ENCODE measurements at regions not wholly inside any gene's neighbourhood (a gene's known extent, or its start where the extent isn't known, plus 50 kb on each side); places are given as distances from the start of the nearest gene placed in this dataset.

- Histone ChIP-seq H3K4me3 (ENCODE audit: insufficient read depth, low read length) (no peak overlapping the region), H4K20me1 (ENCODE audit: insufficient read depth, low read length) (no peaks in the 10 kb centered on the region), H3K27me3 (ENCODE audit: insufficient read depth, low read length) (peaks cover 4% of the 10 kb centered on the region), H3K4me1 (ENCODE audit: insufficient read depth, low read length) (peaks cover 18% of the 10 kb centered on the region), H2AFZ (ENCODE audit: low read length) (peak overlapping the region; percentile 47), H3K9me3 (ENCODE audit: low read depth, low read length) (no peaks in the 10 kb centered on the region), H3K79me2 (ENCODE audit: insufficient read depth, low read length) (no peaks in the 10 kb centered on the region), H3K27ac (ENCODE audit: low read depth, low read length) (peak overlapping the region; percentile 79), H3K4me2 (ENCODE audit: insufficient read depth, low read length) (no peak overlapping the region), H3K36me3 (ENCODE audit: insufficient read depth, low read length) (no peaks in the 10 kb centered on the region)
- TF ChIP-seq CTCF (IDR thresholded peaks at IDR 0.05; ENCODE audit: extremely low read depth, low read depth, low read length), result no peak
- DNase-seq (ENCODE audit: insufficient read length, low spot score, missing footprints), result no peak
Observed at GRCh38 chr6:1143655-1144054, 168.2 kb upstream of the FOXQ1 start.

GRCh38 chr6:1139155-1139890 is 172.6 kb upstream of the FOXQ1 start:
- Histone ChIP-seq H3K4me1 (ENCODE audit: insufficient read depth, low read length) (peaks cover 21% of the 10 kb centered on the region), H3K27ac (ENCODE audit: low read depth, low read length) (no peak overlapping the region), H4K20me1 (ENCODE audit: insufficient read depth, low read length) (no peaks in the 10 kb centered on the region), H3K4me3 (ENCODE audit: insufficient read depth, low read length) (no peak overlapping the region), H3K79me2 (ENCODE audit: insufficient read depth, low read length) (no peaks in the 10 kb centered on the region), H2AFZ (ENCODE audit: low read length) (no peak overlapping the region), H3K9me3 (ENCODE audit: low read depth, low read length) (no peaks in the 10 kb centered on the region), H3K4me2 (ENCODE audit: insufficient read depth, low read length) (no peak overlapping the region), H3K36me3 (ENCODE audit: insufficient read depth, low read length) (no peaks in the 10 kb centered on the region), H3K27me3 (ENCODE audit: insufficient read depth, low read length) (no peaks in the 10 kb centered on the region)
- TF ChIP-seq CTCF (IDR thresholded peaks at IDR 0.05; ENCODE audit: extremely low read depth, low read depth, low read length), result no peak
- no peak for DNase-seq (ENCODE audit: insufficient read length, low spot score, missing footprints)

GRCh38 chr6:1137849-1138248 is 174.0 kb upstream of the FOXQ1 start:
- Histone ChIP-seq H3K9me3 (ENCODE audit: low read depth, low read length) (no peaks in the 10 kb centered on the region), H3K27ac (ENCODE audit: low read depth, low read length) (no peak overlapping the region), H3K4me3 (ENCODE audit: insufficient read depth, low read length) (no peak overlapping the region), H4K20me1 (ENCODE audit: insufficient read depth, low read length) (no peaks in the 10 kb centered on the region), H2AFZ (ENCODE audit: low read length) (no peak overlapping the region), H3K27me3 (ENCODE audit: insufficient read depth, low read length) (no peaks in the 10 kb centered on the region), H3K79me2 (ENCODE audit: insufficient read depth, low read length) (no peaks in the 10 kb centered on the region), H3K4me2 (ENCODE audit: insufficient read depth, low read length) (no peak overlapping the region), H3K36me3 (ENCODE audit: insufficient read depth, low read length) (no peaks in the 10 kb centered on the region), H3K4me1 (ENCODE audit: insufficient read depth, low read length) (peaks cover 16% of the 10 kb centered on the region)
- no peak for TF ChIP-seq CTCF (IDR thresholded peaks at IDR 0.05; ENCODE audit: extremely low read depth, low read depth, low read length)
- no peak for DNase-seq (ENCODE audit: insufficient read length, low spot score, missing footprints)

GRCh38 chr6:1136827-1137226 is 175.1 kb upstream of the FOXQ1 start:
- Histone ChIP-seq H3K36me3 (ENCODE audit: insufficient read depth, low read length) (no peaks in the 10 kb centered on the region), H3K4me3 (ENCODE audit: insufficient read depth, low read length) (peak overlapping the region; percentile 54), H3K4me1 (ENCODE audit: insufficient read depth, low read length) (peaks cover 24% of the 10 kb centered on the region), H4K20me1 (ENCODE audit: insufficient read depth, low read length) (no peaks in the 10 kb centered on the region), H3K27me3 (ENCODE audit: insufficient read depth, low read length) (no peaks in the 10 kb centered on the region), H3K79me2 (ENCODE audit: insufficient read depth, low read length) (no peaks in the 10 kb centered on the region), H3K4me2 (ENCODE audit: insufficient read depth, low read length) (peak overlapping the region; percentile 77), H3K27ac (ENCODE audit: low read depth, low read length) (peak overlapping the region; percentile 84), H2AFZ (ENCODE audit: low read length) (peak overlapping the region; percentile 44), H3K9me3 (ENCODE audit: low read depth, low read length) (no peaks in the 10 kb centered on the region)
- no peak for DNase-seq (ENCODE audit: insufficient read length, low spot score, missing footprints)
- TF ChIP-seq CTCF (IDR thresholded peaks at IDR 0.05; ENCODE audit: extremely low read depth, low read depth, low read length), result no peak

All from osteoblast (primary cell).